ENCODE measurements at regions not wholly inside any gene's neighbourhood (a gene's known extent, or its start where the extent isn't known, plus 50 kb on each side); places are given as distances from the start of the nearest gene placed in this dataset.

DNA sequence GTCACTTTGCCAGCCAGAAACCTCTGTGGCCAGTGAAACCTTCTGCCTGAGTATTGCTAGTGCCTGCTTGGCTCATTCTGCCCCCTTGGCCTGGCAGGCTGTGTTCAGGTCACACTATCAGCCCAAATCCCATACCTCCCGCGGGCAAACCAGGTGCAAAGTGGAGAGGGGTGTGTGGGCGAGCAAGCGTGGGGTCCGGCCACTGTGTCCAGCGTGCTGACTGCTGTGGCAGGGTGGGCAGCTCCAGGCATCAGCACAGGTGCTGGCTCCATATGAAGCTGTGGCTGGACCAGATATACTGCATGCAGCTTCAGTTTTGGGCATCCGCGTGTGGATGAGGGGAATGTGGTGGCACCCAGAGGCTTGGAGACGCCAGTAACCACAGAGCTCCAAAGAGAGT is 576.5 kb upstream of the EDIL3 start:
- 93% methylated on average over 5 to 9 of the region's 9 CpGs for WGBS, 2 donors
- Histone ChIP-seq H3K4me3 (no peak overlapping the region), H3K27ac (no peak overlapping the region), H3K27me3 (no peaks in the 10 kb centered on the region), H3K4me1 (no peaks in the 10 kb centered on the region), H3K9me3 (no peaks in the 10 kb centered on the region), H3K36me3 (ENCODE audit: low read depth, missing control alignments) (no peaks in the 10 kb centered on the region)
- TF ChIP-seq, protein P1, sequence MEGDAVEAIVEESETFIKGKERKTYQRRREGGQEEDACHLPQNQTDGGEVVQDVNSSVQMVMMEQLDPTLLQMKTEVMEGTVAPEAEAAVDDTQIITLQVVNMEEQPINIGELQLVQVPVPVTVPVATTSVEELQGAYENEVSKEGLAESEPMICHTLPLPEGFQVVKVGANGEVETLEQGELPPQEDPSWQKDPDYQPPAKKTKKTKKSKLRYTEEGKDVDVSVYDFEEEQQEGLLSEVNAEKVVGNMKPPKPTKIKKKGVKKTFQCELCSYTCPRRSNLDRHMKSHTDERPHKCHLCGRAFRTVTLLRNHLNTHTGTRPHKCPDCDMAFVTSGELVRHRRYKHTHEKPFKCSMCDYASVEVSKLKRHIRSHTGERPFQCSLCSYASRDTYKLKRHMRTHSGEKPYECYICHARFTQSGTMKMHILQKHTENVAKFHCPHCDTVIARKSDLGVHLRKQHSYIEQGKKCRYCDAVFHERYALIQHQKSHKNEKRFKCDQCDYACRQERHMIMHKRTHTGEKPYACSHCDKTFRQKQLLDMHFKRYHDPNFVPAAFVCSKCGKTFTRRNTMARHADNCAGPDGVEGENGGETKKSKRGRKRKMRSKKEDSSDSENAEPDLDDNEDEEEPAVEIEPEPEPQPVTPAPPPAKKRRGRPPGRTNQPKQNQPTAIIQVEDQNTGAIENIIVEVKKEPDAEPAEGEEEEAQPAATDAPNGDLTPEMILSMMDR (IDR thresholded peaks at IDR 0.05), result no peak
- no peak for TF ChIP-seq POLR2A (IDR thresholded peaks at IDR 0.05)
- DNase-seq, result no peak
- intact Hi-C loops (cut with DNase I; ENCODE audit: low total_unique reads), result no loop called here

DNA sequence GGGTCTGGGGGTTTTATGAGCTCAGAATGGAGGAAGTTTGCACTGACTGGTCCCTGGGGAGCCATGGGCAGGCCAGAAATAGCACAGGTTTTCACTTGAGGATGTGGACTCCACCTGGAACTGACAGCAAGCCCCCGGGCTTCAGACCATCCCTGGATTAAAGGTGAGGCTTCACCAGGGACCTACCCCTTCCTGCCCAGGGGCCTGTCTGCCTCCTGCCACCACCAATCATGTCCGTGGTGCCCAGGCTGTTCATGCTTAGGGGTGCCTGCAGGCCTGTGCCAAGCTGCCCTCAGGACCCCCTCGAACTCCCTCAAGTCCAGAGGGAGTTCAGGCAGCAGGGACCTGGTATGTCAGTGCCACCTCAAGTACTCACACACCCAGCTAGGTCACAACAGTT is 577.2 kb upstream of the EDIL3 start:
- DNase-seq, result no peak
- H3K9me3 ChIP-seq, result no peaks in the 10 kb centered on the region
- no peak overlapping the region for H3K27ac ChIP-seq
- no peaks in the 10 kb centered on the region for H3K4me1 ChIP-seq
- no peak for TF ChIP-seq POLR2A (IDR thresholded peaks at IDR 0.05)
- TF ChIP-seq, protein P1 (IDR thresholded peaks at IDR 0.05), result no peak
- H3K36me3 ChIP-seq (ENCODE audit: low read depth, missing control alignments), result no peaks in the 10 kb centered on the region
- H3K4me3 ChIP-seq, result no peak overlapping the region
- H3K27me3 ChIP-seq, result no peaks in the 10 kb centered on the region
- WGBS, 2 donors, result 75% methylated on average over 3 of the region's 3 CpGs; no CpG with 5 or more reads in 1 of the 2 donors
- intact Hi-C loops (cut with DNase I; ENCODE audit: low total_unique reads), result no loop called here

DNA sequence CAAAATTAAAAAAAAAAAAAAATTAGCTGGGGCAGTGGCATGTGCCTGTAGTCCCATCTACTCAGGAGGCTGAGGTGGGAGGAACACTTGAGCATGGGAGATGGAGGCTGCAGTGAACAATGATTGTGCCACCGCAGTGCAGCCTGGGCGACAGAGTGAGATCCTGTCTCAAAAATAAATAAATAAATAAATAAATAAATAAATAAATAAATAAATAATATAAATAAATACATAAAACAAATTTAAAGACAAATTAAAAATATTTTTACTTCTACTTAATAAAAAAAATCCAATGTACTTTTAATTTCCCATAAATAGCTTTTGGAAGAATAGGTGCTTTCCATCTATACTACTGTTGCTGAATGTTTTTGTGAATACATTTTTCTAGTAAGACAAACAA is 598.4 kb upstream of the EDIL3 start:
- TF ChIP-seq, protein P1 (IDR thresholded peaks at IDR 0.05), result no peak
- TF ChIP-seq POLR2A (IDR thresholded peaks at IDR 0.05), result no peak
- Histone ChIP-seq H3K36me3 (ENCODE audit: low read depth, missing control alignments) (no peaks in the 10 kb centered on the region), H3K27me3 (no peaks in the 10 kb centered on the region), H3K4me1 (no peaks in the 10 kb centered on the region), H3K9me3 (no peaks in the 10 kb centered on the region), H3K27ac (no peak overlapping the region), H3K4me3 (no peak overlapping the region)
- 50 to 79% methylated on average over 2 of the region's 2 CpGs for WGBS, 2 donors
- intact Hi-C loops (cut with DNase I; ENCODE audit: low total_unique reads), result no loop called here
- no peak for DNase-seq

DNA sequence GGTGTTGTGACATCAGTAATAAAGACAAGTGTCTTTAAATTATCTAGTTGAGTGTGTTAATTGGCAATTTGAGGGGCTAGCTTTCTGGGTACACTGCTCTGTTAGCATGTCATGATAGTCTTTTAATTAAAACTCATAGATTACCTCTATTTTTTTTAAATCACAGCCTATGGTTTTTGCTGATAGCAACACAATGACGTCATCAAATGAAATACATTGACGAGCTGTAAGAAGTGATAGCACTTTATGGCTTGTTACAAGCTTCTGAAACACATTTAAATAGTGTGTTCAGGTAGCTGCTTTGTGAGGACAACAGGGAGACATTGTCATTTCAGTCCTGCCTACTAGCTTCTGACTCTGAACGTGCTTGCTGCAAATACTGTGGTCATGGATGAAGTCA is 600.5 kb upstream of the EDIL3 start:
- H3K36me3 ChIP-seq (ENCODE audit: low read depth, missing control alignments), result no peaks in the 10 kb centered on the region
- intact Hi-C loops (cut with DNase I; ENCODE audit: low total_unique reads), result no loop called here
- WGBS, 2 donors, result 40 to 57% methylated on average over 3 of the region's 3 CpGs
- no peaks in the 10 kb centered on the region for H3K9me3 ChIP-seq
- no peaks in the 10 kb centered on the region for H3K27me3 ChIP-seq
- DNase-seq, result no peak
- no peak overlapping the region for H3K4me3 ChIP-seq
- H3K27ac ChIP-seq, result no peak overlapping the region
- no peaks in the 10 kb centered on the region for H3K4me1 ChIP-seq
- no peak for TF ChIP-seq POLR2A (IDR thresholded peaks at IDR 0.05)
- TF ChIP-seq, protein P1 (IDR thresholded peaks at IDR 0.05), result no peak

DNA sequence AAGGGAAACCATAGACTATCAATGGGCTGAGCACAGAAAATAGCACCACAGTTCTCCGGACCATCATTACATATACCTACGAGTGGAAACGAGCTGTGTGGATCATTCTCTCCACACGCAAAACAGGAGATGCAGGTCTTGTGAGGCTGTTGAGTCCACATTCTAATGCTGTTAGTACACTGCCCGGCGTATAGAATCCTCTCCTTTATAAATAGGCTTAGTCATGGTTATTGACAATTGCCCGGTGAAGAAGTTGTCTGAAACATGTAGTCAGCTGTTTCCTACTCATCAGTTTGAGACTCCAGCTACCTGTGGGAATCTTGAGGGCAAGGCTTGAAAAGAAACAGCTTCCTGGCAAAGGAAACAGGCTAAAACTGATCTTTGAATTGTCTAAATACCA is 602.0 kb upstream of the EDIL3 start:
- no peak overlapping the region for H3K4me3 ChIP-seq
- H3K4me1 ChIP-seq, result no peaks in the 10 kb centered on the region
- 66 to 82% methylated on average over 7 of the region's 7 CpGs for WGBS, 2 donors
- H3K36me3 ChIP-seq (ENCODE audit: low read depth, missing control alignments), result no peaks in the 10 kb centered on the region
- no peaks in the 10 kb centered on the region for H3K9me3 ChIP-seq
- no peak overlapping the region for H3K27ac ChIP-seq
- intact Hi-C loops (cut with DNase I; ENCODE audit: low total_unique reads), result no loop called here
- no peak for TF ChIP-seq POLR2A (IDR thresholded peaks at IDR 0.05)
- TF ChIP-seq, protein P1 (IDR thresholded peaks at IDR 0.05), result no peak
- DNase-seq, result no peak
- H3K27me3 ChIP-seq, result no peaks in the 10 kb centered on the region
